ENCODE measurements at regions not wholly inside any gene's neighbourhood (a gene's known extent, or its start where the extent isn't known, plus 50 kb on each side); places are given as distances from the start of the nearest gene placed in this dataset.

- FAIRE-seq (no peak), DNase-seq (ENCODE audit: low read depth in 1 of 2, low spot score in 1 of 2) (peak in 1 of 2 experiments; percentile 13), ATAC-seq (peak in 1 of 2 experiments; percentile 33; a peak in 3 of 6 replicates)
- no peaks in the 10 kb centered on the region; the same call in 2 of the 3 replicates for H3K9me3 ChIP-seq
- no peak overlapping the region for H3K4me2 ChIP-seq
- CTCF ChIA-PET, result interaction anchor here (0.6 to 1.0 kb wide), 2 partner anchors 11 to 120 kb away, joined by 3 read pairs; no protein-coding TSS in a partner anchor
- H3K27ac ChIP-seq, result no peak overlapping the region
- WGBS (ENCODE audit: missing lambda C conversion rate), result 6% methylated on average over 5 of the region's 5 CpGs
- TF ChIP-seq TFCP2L1 (CRISPR knock-in tag; IDR thresholded peaks at IDR 0.05) (no peak), JUNB (IDR thresholded peaks at IDR 0.05) (no peak), MAFK (IDR thresholded peaks at IDR 0.05; ENCODE audit: partially characterized antibody) (no peak), NPAS2 (CRISPR knock-in tag; IDR thresholded peaks at IDR 0.05; ENCODE audit: borderline replicate concordance) (no peak), FOSL2 (IDR thresholded peaks at IDR 0.05) (no peak), FOSL2 (CRISPR knock-in tag; IDR thresholded peaks at IDR 0.05) (no peak), RFX5 (IDR thresholded peaks at IDR 0.05) (no peak), GATA3 (IDR thresholded peaks at IDR 0.05; ENCODE audit: borderline replicate concordance) (no peak), HMGXB4 (CRISPR knock-in tag; IDR thresholded peaks at IDR 0.05; ENCODE audit: borderline replicate concordance) (no peak), RCOR1 (IDR thresholded peaks at IDR 0.05; ENCODE audit: low read depth, low read length) (no peak), RNF2 (IDR thresholded peaks at IDR 0.05; ENCODE audit: borderline replicate concordance, low read depth) (no peak)
- TF ChIP-seq, protein P1, sequence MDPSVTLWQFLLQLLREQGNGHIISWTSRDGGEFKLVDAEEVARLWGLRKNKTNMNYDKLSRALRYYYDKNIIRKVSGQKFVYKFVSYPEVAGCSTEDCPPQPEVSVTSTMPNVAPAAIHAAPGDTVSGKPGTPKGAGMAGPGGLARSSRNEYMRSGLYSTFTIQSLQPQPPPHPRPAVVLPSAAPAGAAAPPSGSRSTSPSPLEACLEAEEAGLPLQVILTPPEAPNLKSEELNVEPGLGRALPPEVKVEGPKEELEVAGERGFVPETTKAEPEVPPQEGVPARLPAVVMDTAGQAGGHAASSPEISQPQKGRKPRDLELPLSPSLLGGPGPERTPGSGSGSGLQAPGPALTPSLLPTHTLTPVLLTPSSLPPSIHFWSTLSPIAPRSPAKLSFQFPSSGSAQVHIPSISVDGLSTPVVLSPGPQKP (IDR thresholded peaks at IDR 0.05; ENCODE audit: low read depth, low read length), result no peak
- no peak overlapping the region for H3K4me3 ChIP-seq
- no peaks in the 10 kb centered on the region for H3K4me1 ChIP-seq
- POLR2A ChIA-PET, result no interaction called here
Measured at GRCh38 chr12:113524495-113524894, 52.8 kb upstream of the LHX5 start.

DNA sequence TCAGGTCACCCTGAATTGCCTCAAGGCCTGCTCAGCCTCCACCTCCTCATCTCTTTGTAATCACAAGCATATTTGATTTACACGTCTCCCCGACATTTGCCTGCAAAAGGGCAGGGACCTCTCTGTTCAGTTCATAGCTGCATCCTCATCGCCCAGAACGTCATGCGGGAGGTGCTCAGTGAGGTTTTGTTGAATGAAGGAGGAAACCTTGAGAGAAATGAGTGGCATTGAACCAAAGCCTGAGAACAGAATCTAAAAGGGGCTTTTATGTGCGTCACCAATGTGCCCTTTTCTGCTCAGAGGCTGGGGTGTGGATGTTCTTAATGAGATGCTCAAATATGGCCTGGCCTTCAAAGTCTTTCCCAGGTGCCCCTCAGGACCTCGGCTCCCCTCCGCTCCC, 50.0 kb upstream of the LHX5 start:
- FAIRE-seq (no peak), DNase-seq (ENCODE audit: low read depth in 1 of 2, low spot score in 1 of 2) (no peak), ATAC-seq (no peak)
- 33% methylated on average over 8 of the region's 8 CpGs for WGBS (ENCODE audit: missing lambda C conversion rate)
- H3K4me1 ChIP-seq, result no peaks in the 10 kb centered on the region
- POLR2A ChIA-PET, result no interaction called here
- TF ChIP-seq HOXB13 (CRISPR knock-in tag; IDR thresholded peaks at IDR 0.05; ENCODE audit: low read depth) (no peak), SREBF2 (IDR thresholded peaks at IDR 0.05) (no peak), RCOR1 (IDR thresholded peaks at IDR 0.05; ENCODE audit: low read depth, low read length) (no peak), ZNF302 (CRISPR knock-in tag; IDR thresholded peaks at IDR 0.05) (no peak)
- H3K9me3 ChIP-seq, result no peaks in the 10 kb centered on the region; the same call in 1 of the 3 replicates
- no peak overlapping the region for H3K27ac ChIP-seq
- CTCF ChIA-PET, result interaction anchor here (0.6 to 1.5 kb wide), 2 partner anchors 12 to 65 kb away, joined by 3 read pairs; no protein-coding TSS in a partner anchor
- H3K4me2 ChIP-seq, result no peak overlapping the region
- H3K4me3 ChIP-seq, result no peak overlapping the region
